Stimulated activated naive CD4-positive, alpha-beta T cell (primary cell): ENCODE measurements at regions not wholly inside any gene's neighbourhood (a gene's known extent, or its start where the extent isn't known, plus 50 kb on each side); places are given as distances from the start of the nearest gene placed in this dataset.
"Not testable (repeated sequence)": the region's sequence is repeated elsewhere in the genome, so short reads cannot be mapped to it uniquely, and the experiment has no call there.

Source experiments
- DNase-seq, 6 experiments: peaks; one replicate each; lab custom pipeline; 2025; lab: John Stamatoyannopoulos, UW

GRCh38 chr13:50129706-50130122 is 114.5 kb downstream of the KCNRG start:
- DNase-seq: peak in 1 of 6 experiments; percentile 41

GRCh38 chr13:50130123-50130946 is 115.1 kb downstream of the KCNRG start:
- DNase-seq: peak in 4 of 6 experiments; percentile 9 to 59 (median 44)

GRCh38 chr13:50131920-50132903 is 117.0 kb downstream of the KCNRG start:
- DNase-seq: peak in 3 of 6 experiments; percentile 17 to 33 (median 18)

GRCh38 chr13:50132904-50133357 is 117.7 kb downstream of the KCNRG start:
- no peak for DNase-seq

- no peak for DNase-seq
These were observed 118.2 kb downstream of the KCNRG start for GRCh38 chr13:50133358-50133953.

- DNase-seq: no peak
These were observed 121.0 kb downstream of the KCNRG start for GRCh38 chr13:50136226-50136625.

GRCh38 chr13:50136678-50137077 is 121.4 kb downstream of the KCNRG start:
- no peak for DNase-seq

DNA sequence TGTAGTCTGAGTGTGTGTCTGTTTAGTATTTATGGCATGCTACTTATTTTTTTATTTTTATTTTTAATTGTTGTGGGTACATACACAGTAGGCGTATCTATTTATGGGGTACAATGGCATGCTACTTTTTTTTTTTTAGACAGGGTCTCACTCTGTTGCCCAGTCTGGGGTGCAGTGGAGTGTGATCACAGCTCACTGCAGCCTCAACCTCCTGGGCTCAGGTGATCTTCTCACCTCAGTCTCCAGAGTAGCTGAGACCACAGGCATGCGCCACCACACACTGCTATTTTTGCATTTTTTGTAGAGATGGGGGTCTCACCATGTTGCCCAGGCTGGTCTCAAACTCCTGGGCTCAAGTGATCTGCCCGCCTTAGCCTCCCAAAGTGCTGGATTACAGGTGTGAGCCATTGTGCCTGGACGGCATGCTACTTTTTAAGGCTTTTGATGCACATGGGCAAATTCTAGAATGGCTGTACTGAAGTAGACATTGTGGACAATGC is 124.2 kb downstream of the KCNRG start:
- not testable (repeated sequence) for DNase-seq

- no peak for DNase-seq
These were observed 124.9 kb downstream of the KCNRG start for GRCh38 chr13:50140153-50140552.

GRCh38 chr13:50140581-50141374 is 125.5 kb downstream of the KCNRG start:
- DNase-seq: no peak

DNA sequence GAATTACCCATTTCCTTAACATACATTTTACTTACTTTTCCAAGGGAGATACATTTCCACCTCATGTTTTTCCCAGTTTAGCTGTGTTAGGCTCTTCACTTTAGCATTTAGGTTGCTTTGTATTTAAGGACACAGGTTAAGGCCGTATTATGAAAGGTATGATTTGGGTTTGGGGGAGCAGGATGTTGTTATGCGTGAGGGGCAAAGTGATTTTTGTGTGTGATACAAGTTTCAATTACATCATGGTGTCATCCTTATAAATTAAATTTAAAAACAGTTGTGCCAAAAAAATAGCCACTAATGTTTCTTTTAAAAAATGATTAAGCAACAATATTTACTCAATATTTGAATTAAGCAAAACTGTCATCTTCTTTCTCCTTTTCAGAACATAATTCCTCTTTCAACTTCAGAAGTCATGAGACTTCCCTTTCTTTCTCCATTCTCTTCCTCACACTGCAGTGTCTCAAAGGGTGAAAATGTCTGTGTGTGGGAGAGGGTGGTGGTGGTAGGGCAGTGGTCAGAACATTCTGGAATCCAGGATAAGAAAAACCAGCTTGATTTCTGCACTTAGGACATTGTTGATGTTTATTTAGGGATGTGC is 126.2 kb downstream of the KCNRG start:
- DNase-seq: no peak

- no peak for DNase-seq
These were observed 129.3 kb downstream of the KCNRG start for GRCh38 chr13:50144246-50145160.

DNA sequence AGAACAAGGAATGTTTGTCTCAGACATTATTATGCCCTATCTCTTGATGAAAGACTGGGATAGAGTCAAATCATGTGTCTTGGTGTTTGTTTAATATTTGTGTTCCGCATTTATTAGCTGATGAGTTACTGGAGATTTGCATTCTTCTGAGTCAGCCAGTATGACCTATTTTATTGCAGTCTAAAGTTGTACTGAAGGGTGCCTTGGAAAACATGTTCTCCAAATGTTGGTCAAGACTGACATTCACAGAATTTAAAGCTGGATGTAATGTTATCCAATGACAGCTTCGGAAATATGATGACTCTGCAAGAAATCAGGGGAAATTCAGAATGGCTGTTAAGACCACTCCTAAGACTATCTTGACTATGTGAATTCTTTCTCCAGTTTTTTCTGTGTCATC is 134.0 kb downstream of the KCNRG start:
- DNase-seq: no peak

DNA sequence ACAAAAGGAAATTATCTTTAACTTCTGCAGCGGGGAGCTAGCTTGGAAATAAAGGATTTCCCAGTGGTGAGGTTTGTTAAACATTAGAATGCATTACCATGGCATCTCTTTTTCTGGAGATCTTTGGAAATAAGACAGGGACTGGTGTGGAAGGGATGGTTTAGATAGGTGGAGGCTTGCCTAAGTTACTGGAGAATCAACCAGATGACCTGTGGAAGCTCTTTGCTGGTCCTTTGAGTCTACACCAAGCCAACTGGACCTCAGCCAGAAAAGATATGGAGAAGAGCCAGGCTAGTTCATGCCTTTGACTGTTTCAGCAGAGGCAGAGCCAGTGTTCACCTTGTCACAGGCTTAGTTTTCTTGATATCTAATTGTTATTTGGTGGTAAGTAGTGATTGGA is 134.7 kb downstream of the KCNRG start:
- no peak for DNase-seq

DNA sequence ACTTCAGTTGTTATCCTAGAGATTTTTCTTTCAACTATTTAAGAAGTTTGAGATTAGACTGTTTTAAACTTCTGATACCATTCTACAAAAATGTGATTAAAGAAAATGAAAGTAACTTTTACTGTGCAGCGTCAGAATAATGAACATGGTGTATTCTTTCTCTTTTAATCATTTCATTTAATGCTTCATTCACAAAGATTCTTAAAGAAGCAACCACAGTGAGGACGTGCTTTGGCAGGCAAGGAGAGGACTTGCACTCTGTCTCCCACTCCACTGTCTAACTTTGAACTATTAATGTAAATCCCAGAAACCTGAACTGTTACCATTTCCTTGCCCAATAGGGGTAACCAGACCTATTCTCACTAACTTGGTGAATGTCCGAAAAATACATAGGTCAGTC is 137.0 kb downstream of the KCNRG start:
- no peak for DNase-seq

DNA sequence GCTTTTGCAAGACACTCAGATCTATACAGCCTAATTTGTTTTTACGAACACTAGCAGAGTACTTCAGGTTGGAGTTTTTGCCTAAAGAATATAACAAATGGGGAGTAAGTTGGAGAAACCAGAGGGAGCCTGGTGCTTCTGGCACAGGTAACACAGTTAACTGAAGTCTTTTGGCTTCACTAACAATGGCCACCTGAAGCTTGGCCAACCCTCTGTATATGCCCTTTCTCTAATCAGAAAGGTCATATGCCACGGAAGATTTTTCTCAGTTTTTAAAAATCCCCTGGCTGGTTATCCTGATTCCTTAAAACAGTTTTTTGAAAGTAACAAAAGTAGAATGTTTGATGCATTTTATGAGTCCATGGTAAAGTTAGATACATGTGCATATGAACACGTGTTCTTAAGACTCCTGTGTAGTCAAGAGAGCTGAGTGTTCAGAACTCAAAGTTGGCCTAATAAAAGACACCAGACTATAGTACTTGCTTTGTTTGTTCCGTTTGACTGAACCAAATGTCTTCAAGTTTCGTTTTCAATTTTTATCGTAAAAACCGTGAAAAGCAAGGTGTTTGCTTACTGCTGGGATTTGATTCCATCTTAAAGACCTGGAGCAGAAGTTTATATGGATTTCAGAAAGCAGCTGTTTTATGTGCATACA is 137.5 kb downstream of the KCNRG start:
- DNase-seq: no peak

- DNase-seq: no peak
These were observed 138.2 kb downstream of the KCNRG start for GRCh38 chr13:50153401-50153800.

- no peak for DNase-seq
These were observed 138.6 kb downstream of the KCNRG start for GRCh38 chr13:50153876-50154275.

- DNase-seq: no peak
These were observed 139.5 kb downstream of the KCNRG start for GRCh38 chr13:50154697-50155096.
